ENCODE measurements at regions not wholly inside any gene's neighbourhood (a gene's known extent, or its start where the extent isn't known, plus 50 kb on each side); places are given as distances from the start of the nearest gene placed in this dataset.
"Not testable (repeated sequence)": the region's sequence is repeated elsewhere in the genome, so short reads cannot be mapped to it uniquely, and the experiment has no call there.

- FAIRE-seq (no peak), DNase-seq (ENCODE audit: extremely low spot score, insufficient read length, low read depth) (no peak)
Observed at GRCh38 chr11:23127706-23128105, 267.4 kb upstream of the CCDC179 start.

GRCh38 chr11:23134627-23135026, 274.4 kb upstream of the CCDC179 start:
- FAIRE-seq (no peak), DNase-seq (ENCODE audit: extremely low spot score, insufficient read length, low read depth) (no peak)

- FAIRE-seq (no peak), DNase-seq (ENCODE audit: extremely low spot score, insufficient read length, low read depth) (no peak)
Observed at GRCh38 chr11:23138761-23139160, 278.5 kb upstream of the CCDC179 start.

GRCh38 chr11:23143022-23143421, 282.7 kb upstream of the CCDC179 start:
- DNase-seq (ENCODE audit: extremely low spot score, insufficient read length, low read depth), result no peak
- no peak for FAIRE-seq

DNA sequence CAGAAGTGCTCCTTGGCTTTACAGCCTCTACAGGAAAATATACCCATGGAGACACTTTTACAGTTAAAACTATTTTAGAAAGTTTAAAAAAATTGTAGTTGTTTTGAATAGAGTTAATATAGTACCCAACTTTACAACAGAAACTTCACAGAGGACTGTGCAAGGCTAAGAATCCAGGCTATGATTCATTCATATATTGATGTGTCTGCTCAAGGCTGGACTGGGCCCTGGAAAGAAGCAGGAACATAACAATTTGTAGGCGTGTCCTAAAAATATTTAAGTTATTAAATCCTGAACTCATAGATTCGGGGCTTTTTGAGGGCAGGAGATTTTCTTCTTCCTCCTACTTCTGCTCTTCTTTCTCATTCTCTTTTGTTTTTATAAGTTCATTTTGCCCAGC, 291.5 kb upstream of the CCDC179 start:
- DNase-seq (ENCODE audit: extremely low spot score, insufficient read length, low read depth) (no peak), FAIRE-seq (no peak)

- DNase-seq (ENCODE audit: extremely low spot score, insufficient read length, low read depth) (no peak), FAIRE-seq (no peak)
Observed at GRCh38 chr11:23155503-23155902, 295.2 kb upstream of the CCDC179 start.

- FAIRE-seq, result no peak
- DNase-seq (ENCODE audit: extremely low spot score, insufficient read length, low read depth), result no peak
Observed at GRCh38 chr11:23164022-23164421, 303.7 kb upstream of the CCDC179 start.

- FAIRE-seq (no peak), DNase-seq (ENCODE audit: extremely low spot score, insufficient read length, low read depth) (no peak)
Observed at GRCh38 chr11:23166376-23166775, 306.1 kb upstream of the CCDC179 start.

DNA sequence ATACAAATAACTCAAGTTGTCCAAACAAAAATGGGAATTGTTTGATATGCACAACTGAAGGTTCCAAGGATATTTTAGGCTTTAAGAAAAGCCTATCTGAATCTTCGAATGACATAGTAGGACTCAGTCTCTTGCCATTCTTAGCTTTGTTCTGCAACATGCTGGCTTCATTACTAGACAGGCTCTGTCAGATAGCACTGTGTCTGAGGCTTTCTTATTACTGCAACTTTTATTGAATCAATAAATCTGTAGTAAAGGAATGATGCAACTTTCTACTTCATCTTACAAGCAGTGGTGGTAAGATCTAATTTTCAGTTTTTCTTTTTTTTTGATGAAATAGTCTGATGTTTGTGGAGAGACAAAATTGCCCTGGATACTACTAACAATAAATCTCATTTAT, 319.3 kb upstream of the CCDC179 start:
- no peak for FAIRE-seq
- no peak for DNase-seq (ENCODE audit: extremely low spot score, insufficient read length, low read depth)

DNA sequence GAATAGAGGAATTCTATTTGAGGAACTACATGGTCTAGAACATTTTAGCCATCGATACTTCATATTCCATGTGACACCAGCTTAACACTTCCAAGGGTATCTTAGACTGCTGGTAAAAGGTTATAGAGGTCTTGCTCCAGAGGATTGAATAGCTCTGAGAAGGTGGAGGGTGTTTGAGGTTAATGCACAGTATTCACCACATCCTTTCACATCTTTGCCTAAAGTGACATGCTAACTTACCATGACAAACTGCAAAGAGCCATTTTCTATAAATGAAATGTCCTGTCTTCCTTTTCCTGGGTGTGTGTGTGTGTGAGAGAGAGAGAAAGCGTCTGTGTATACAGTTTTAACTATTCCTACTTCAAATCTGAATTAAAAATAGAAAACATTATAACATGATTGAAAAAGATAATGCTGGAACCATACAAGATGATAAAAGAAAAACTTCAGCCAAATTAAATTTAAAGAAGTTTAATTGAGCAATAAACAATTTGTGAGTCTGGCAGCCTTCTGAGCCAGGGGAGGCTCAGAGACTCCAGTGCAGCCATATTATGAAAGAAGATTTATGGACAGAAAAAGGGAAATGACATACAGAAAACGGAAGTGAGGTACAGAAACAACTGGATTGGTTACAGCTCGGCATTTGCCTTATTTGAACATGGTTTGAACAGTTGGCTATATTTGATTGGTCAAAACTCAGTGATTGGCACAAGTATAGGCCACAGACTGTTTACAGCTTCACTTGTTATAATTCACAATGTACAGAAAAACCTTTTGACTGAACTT, 320.9 kb upstream of the CCDC179 start:
- no peak for FAIRE-seq

DNA sequence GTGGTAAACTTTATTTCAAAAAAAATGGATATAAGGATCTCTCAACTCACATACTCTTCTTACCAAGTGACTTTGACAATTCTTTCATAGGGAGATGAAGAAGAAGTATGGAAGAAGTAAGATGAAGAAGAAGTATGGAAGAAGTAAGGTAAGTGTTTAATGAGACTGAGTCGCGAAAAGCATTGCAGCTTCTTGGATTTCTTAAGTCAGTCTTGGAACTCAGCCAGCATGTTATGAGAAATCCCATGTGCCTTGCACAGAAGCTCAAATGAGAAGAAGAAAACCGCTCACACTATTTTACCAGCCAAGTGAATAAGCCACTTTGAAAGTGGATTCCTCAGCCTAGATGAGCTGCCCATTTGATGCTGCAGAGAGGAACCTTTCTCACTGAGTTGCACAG, 332.0 kb upstream of the CCDC179 start:
- FAIRE-seq (no peak), DNase-seq (ENCODE audit: extremely low spot score, insufficient read length, low read depth) (no peak)

More for the DNA sequence above, 320.9 kb upstream of the CCDC179 start:
- no peak for DNase-seq (ENCODE audit: extremely low spot score, insufficient read length, low read depth)

GRCh38 chr11:23201936-23202522, 341.8 kb upstream of the CCDC179 start:
- DNase-seq (ENCODE audit: extremely low spot score, insufficient read length, low read depth), result no peak
- FAIRE-seq, result no peak

GRCh38 chr11:23202611-23203010, 342.3 kb upstream of the CCDC179 start:
- FAIRE-seq (no peak), DNase-seq (ENCODE audit: extremely low spot score, insufficient read length, low read depth) (no peak)

GRCh38 chr11:23205156-23205871, 345.0 kb upstream of the CCDC179 start:
- no peak for DNase-seq (ENCODE audit: extremely low spot score, insufficient read length, low read depth)
- no peak for FAIRE-seq

- DNase-seq (ENCODE audit: extremely low spot score, insufficient read length, low read depth), result no peak
- FAIRE-seq, result no peak
Observed at GRCh38 chr11:23206741-23207336, 346.6 kb upstream of the CCDC179 start.

DNA sequence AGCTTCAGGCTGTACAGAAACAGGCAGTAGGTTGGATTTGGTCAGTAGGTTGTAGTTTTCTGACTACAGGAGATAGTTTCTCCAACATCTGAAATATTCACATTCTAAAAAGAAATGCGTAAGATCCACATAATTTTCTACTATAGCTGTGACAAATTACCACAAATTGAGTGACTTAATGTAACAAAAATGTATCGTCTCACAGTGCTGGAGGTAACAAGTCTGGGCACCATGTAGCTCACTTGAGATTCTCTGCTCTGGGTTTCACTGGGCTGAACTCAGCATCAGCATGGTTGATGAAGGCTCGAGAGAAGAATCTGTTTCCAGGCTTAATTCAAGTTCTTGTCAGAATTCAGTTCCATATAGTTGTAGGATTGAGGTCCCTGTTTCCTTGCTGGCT, 350.9 kb upstream of the CCDC179 start:
- no peak for DNase-seq (ENCODE audit: extremely low spot score, insufficient read length, low read depth)

GRCh38 chr11:23212807-23213206, 352.5 kb upstream of the CCDC179 start:
- FAIRE-seq (no peak), DNase-seq (ENCODE audit: extremely low spot score, insufficient read length, low read depth) (no peak)

More for the DNA sequence above, 350.9 kb upstream of the CCDC179 start:
- no peak for FAIRE-seq

GRCh38 chr11:23217072-23217471, 356.8 kb upstream of the CCDC179 start:
- DNase-seq (ENCODE audit: extremely low spot score, insufficient read length, low read depth) (no peak), FAIRE-seq (no peak)

DNA sequence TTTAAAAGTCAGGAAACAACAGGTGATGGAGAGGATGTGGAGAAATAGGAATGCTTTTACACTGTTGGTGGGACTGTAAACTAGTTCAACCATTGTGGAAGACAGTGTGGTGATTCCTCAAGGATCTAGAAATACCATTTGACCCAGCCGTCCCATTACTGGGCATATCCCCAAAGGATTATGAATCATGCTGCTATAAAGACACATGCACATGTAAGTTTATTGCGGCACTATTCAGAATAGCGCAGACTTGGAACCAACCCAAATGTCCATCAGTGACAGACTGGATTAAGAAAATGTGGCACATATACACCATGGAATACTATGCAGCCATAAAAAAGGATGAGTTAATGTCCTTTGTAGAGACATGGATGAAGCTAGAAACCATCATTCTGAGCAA, 359.8 kb upstream of the CCDC179 start:
- not testable (repeated sequence) for FAIRE-seq; DNase-seq (ENCODE audit: extremely low spot score, insufficient read length, low read depth)

DNA sequence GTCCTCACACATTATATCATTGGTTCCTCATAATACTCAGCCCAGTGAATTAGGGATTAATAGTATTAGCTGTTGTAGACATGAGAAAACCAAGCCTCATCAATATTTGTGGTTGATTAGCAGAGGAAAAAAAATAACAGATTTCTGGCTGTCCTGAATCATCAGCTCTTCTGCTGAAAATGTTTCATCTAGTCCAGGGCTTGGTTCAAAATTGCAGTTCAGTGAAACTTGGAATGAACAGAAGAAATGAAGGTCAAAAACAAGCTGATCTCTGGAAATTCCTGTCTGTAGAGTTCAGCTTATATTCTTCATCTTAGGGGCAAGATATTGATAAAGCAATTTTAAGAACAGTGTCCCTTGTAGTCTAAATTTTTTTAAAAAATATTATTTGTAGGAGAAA, 361.1 kb upstream of the CCDC179 start:
- FAIRE-seq, result no peak
- DNase-seq (ENCODE audit: extremely low spot score, insufficient read length, low read depth), result no peak

Measured in GM18507 (cell line).